ENCODE measurements at regions not wholly inside any gene's neighbourhood (a gene's known extent, or its start where the extent isn't known, plus 50 kb on each side); places are given as distances from the start of the nearest gene placed in this dataset.

- DNase-seq: no peak
These were observed 96.0 kb upstream of the SLC44A1 start for GRCh38 chr9:105148328-105149006.

GRCh38 chr9:105150991-105151685, 93.3 kb upstream of the SLC44A1 start:
- DNase-seq: no peak

GRCh38 chr9:105151686-105151995, 92.8 kb upstream of the SLC44A1 start:
- no peak for DNase-seq

- DNase-seq: no peak
These were observed 89.7 kb upstream of the SLC44A1 start for GRCh38 chr9:105154723-105155191.

- DNase-seq: peak; percentile 7 to 14
These were observed 87.3 kb upstream of the SLC44A1 start for GRCh38 chr9:105157171-105157583.

- no peak for DNase-seq
These were observed 86.4 kb upstream of the SLC44A1 start for GRCh38 chr9:105158020-105158419.

- no peak for DNase-seq
These were observed 85.6 kb upstream of the SLC44A1 start for GRCh38 chr9:105158898-105159297.

- DNase-seq: no peak
These were observed 75.6 kb upstream of the SLC44A1 start for GRCh38 chr9:105168870-105169319.

- no peak for DNase-seq
These were observed 73.4 kb upstream of the SLC44A1 start for GRCh38 chr9:105171076-105171475.

- DNase-seq: no peak
These were observed 72.9 kb upstream of the SLC44A1 start for GRCh38 chr9:105171589-105171988.

- DNase-seq: no peak
These were observed 72.0 kb upstream of the SLC44A1 start for GRCh38 chr9:105172436-105172835.

GRCh38 chr9:105173306-105173705, 71.1 kb upstream of the SLC44A1 start:
- no peak for DNase-seq

GRCh38 chr9:105173826-105174225, 70.6 kb upstream of the SLC44A1 start:
- DNase-seq: no peak

GRCh38 chr9:105176194-105176593, 68.3 kb upstream of the SLC44A1 start:
- no peak for DNase-seq

- DNase-seq: no peak
These were observed 66.4 kb upstream of the SLC44A1 start for GRCh38 chr9:105178076-105178475.

GRCh38 chr9:105187781-105188180, 56.7 kb upstream of the SLC44A1 start:
- DNase-seq: no peak

- no peak for DNase-seq
These were observed 55.7 kb upstream of the SLC44A1 start for GRCh38 chr9:105188746-105189145.

- DNase-seq: no peak
These were observed 52.8 kb upstream of the SLC44A1 start for GRCh38 chr9:105191508-105192121.

GRCh38 chr9:105193560-105193959, 50.9 kb upstream of the SLC44A1 start:
- no peak for DNase-seq

GRCh38 chr9:105194234-105194633, 50.2 kb upstream of the SLC44A1 start:
- no peak for DNase-seq
